ENCODE measurements at regions not wholly inside any gene's neighbourhood (a gene's known extent, or its start where the extent isn't known, plus 50 kb on each side); places are given as distances from the start of the nearest gene placed in this dataset.

DNA sequence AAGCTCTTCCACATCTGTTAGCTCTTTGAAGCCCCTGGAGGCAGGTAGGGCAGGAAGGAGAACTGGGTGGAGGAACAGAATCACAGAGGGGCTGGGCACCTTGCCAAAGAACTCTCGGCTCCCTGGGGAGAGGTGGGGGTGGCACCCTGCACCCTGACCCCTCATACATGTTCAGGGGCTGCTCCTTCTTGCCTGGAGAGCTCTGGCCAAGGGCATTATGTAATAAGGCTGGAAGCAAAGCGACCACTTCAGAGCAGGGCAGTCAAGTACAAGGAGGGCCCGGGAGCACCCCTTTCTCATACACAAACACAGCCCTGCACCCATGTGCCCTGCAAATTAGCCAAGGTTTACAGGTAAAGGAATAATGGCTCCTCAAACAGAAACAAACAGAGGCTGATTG, 351.9 kb upstream of the TSHZ3 start:
- TF ChIP-seq CTCF (IDR thresholded peaks at IDR 0.05): no peak
- no peak for TF ChIP-seq POLR2A (IDR thresholded peaks at IDR 0.05)
